ENCODE measurements at regions not wholly inside any gene's neighbourhood (a gene's known extent, or its start where the extent isn't known, plus 50 kb on each side); places are given as distances from the start of the nearest gene placed in this dataset.

DNA sequence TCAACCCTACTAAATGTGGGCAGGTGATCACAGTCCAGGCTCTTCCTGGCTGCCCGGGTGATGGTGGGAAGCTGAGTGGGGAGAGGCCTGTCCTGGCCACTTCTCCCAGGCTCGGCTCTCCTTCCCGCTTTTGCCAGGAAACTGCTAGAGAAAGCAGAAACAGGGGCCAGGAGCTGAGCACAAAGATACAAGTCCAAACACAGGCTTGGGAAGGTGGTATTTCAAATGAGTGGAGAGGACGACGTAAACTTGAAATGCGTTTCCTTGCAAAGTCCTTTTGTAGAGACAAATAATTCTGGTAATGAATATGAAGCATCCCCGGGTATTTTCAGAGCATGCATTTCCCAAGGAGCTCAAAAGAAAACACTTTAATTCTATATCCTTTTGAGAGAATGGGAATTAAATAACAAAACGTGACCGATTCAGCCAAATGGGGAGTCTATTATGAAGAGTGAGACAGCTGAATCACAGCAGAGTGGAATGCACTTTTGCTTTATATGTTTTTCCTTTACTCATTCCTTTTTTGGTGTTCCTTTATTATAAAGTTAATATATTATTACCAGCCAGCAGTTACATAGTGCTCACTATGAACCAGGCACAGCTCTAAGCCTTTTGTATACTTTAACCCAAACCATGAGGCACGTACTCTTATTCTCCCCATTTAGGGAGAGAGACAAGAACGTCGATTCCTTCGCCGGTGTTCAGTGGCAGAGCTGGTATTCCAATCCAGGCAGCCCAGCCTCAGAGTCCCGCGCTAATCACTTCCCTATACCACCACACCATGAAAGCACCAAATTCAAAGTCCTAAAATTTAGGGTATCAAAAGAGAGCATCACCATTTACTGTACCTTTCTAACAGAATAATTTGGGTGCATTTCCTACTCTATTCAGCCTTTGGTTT is 218.2 kb upstream of the KLF14 start:
- CTCF ChIA-PET = interaction anchor here (0.8 to 1.2 kb wide), 4 partner anchors 9 to 55 kb away, joined by 3 to 4 read pairs (median 3); no protein-coding TSS in a partner anchor
- Histone ChIP-seq H3K79me2 (ENCODE audit: control insufficient read depth, insufficient read depth, low read length) (no peaks in the 10 kb centered on the region), H3K4me3 (replicated peaks in 1 of 3; ENCODE audit: insufficient read depth in 1 of 3, low read depth in 1 of 3, low read length in 3 of 3) (no peak overlapping the region), H3K4me2 (ENCODE audit: insufficient read depth, low read length) (no peak overlapping the region), H3K27me3 (ENCODE audit: control insufficient read depth in 2 of 2, insufficient read depth in 2 of 2, low read length in 2 of 2) (no peaks in the 10 kb centered on the region), H3K36me3 (ENCODE audit: control insufficient read depth in 2 of 2, extremely low read depth in 1 of 2, insufficient read depth in 2 of 2, low read length in 2 of 2) (peaks cover 0 to 2% of the 10 kb centered on the region in 2 experiments), H3K9ac (replicated peaks; ENCODE audit: extremely low read depth, insufficient read depth, low read length) (no peak overlapping the region), H4K20me1 (replicated peaks; ENCODE audit: control insufficient read depth, extremely low read depth, insufficient read depth, low read length) (no peaks in the 10 kb centered on the region), H2AFZ (ENCODE audit: low read depth, low read length) (no peak overlapping the region), H3K9me3 (replicated peaks; ENCODE audit: control insufficient read depth, insufficient read depth, low read length) (no peaks in the 10 kb centered on the region), H3K4me1 (ENCODE audit: control insufficient read depth, extremely low read depth, insufficient read depth, low read length) (peaks cover 10% of the 10 kb centered on the region), H3K9me1 (replicated peaks; ENCODE audit: control insufficient read depth, extremely low read depth, insufficient read depth, low read length) (no peaks in the 10 kb centered on the region), H3K27ac (ENCODE audit: insufficient read depth, low read depth, low read length) (no peak overlapping the region)
- DNase-seq (ENCODE audit: low read depth, low spot score) (no peak), FAIRE-seq (no peak)
- no TSS peak for BruUV-seq (replicated peaks)
- POLR2A ChIA-PET = no interaction called here
- TF ChIP-seq JUN (IDR thresholded peaks at IDR 0.05; ENCODE audit: borderline replicate concordance, insufficient read depth, insufficient read length, low read depth) (no peak), POLR2AphosphoS5 (IDR thresholded peaks at IDR 0.05; ENCODE audit: insufficient read depth, low read depth, low read length) (no peak), POLR2A (IDR thresholded peaks at IDR 0.05; ENCODE audit: low read depth, low read length) (no peak), EZH2 (IDR thresholded peaks at IDR 0.05; ENCODE audit: borderline replicate concordance, low read depth, low read length, severe bottlenecking) (no peak), FOS (IDR thresholded peaks at IDR 0.05; ENCODE audit: borderline replicate concordance, insufficient read depth, low read length) (no peak), GATA2 (IDR thresholded peaks at IDR 0.05; ENCODE audit: insufficient read depth, insufficient read length, low read depth, low read length) (no peak), MYC (IDR thresholded peaks at IDR 0.05; ENCODE audit: low read depth, low read length) (no peak)
- TF ChIP-seq, protein P1, sequence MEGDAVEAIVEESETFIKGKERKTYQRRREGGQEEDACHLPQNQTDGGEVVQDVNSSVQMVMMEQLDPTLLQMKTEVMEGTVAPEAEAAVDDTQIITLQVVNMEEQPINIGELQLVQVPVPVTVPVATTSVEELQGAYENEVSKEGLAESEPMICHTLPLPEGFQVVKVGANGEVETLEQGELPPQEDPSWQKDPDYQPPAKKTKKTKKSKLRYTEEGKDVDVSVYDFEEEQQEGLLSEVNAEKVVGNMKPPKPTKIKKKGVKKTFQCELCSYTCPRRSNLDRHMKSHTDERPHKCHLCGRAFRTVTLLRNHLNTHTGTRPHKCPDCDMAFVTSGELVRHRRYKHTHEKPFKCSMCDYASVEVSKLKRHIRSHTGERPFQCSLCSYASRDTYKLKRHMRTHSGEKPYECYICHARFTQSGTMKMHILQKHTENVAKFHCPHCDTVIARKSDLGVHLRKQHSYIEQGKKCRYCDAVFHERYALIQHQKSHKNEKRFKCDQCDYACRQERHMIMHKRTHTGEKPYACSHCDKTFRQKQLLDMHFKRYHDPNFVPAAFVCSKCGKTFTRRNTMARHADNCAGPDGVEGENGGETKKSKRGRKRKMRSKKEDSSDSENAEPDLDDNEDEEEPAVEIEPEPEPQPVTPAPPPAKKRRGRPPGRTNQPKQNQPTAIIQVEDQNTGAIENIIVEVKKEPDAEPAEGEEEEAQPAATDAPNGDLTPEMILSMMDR (IDR thresholded peaks at IDR 0.05; ENCODE audit: extremely low read depth in 1 of 2, insufficient read depth in 1 of 2, low read depth in 1 of 2, low read length in 2 of 2) = no peak
- TF ChIP-seq, protein P2, sequence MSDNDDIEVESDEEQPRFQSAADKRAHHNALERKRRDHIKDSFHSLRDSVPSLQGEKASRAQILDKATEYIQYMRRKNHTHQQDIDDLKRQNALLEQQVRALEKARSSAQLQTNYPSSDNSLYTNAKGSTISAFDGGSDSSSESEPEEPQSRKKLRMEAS (IDR thresholded peaks at IDR 0.05; ENCODE audit: insufficient read depth, insufficient read length) = no peak
- dilution Hi-C loops (cut with MboI; ENCODE audit: extremely low pct_ligation_motif_present, low sequenced_read_pairs) = no loop called here
- intact Hi-C loops (cut with micrococcal nuclease) = no loop called here
